Bronchial epithelial cell (primary cell): ENCODE measurements at regions not wholly inside any gene's neighbourhood (a gene's known extent, or its start where the extent isn't known, plus 50 kb on each side); places are given as distances from the start of the nearest gene placed in this dataset.

Experiments
- DNase-seq: peaks from one replicate; pipeline ENCODE4 v3.0.0-alpha.2; 2010; ENCODE audit warnings: low read depth
- FAIRE-seq: peaks from 2 replicates; lab custom pipeline; 2011; peaks lifted over from hg19 to GRCh38; lab: Jason Lieb, UNC
- H3K27me3 ChIP-seq: 2 replicates; pipeline ENCODE4 v1.5.1; 2011; ENCODE audit warnings: low read length; ENCODE audit not compliant: control insufficient read depth, insufficient read depth
- H3K36me3 ChIP-seq: 2 replicates; pipeline ENCODE4 v1.5.1; 2011; ENCODE audit warnings: low read length; ENCODE audit not compliant: control insufficient read depth, insufficient read depth
- H3K4me3 ChIP-seq: 2 replicates; pipeline ENCODE4 v1.5.1; 2011; ENCODE audit warnings: mild to moderate bottlenecking, low read depth, low read length, control low read depth
- CTCF ChIP-seq: IDR thresholded peaks from 2 replicates; pipeline ENCODE4 v1.5.1; 2011; ENCODE audit warnings: mild to moderate bottlenecking, moderate library complexity, low read length, control low read depth, inconsistent platforms; ENCODE audit not compliant: insufficient read depth, severe bottlenecking

GRCh38 chr7:125648543-125648942 lies 718.9 kb upstream of the POT1 start:
- no peak for TF ChIP-seq CTCF
- DNase-seq = peak; percentile 18
- no peak for FAIRE-seq
- no peak overlapping the region for H3K4me3 ChIP-seq
- no peaks in the 10 kb centered on the region for H3K36me3 ChIP-seq
- no peaks in the 10 kb centered on the region for H3K27me3 ChIP-seq

- Histone ChIP-seq H3K4me3 (no peak overlapping the region), H3K27me3 (no peaks in the 10 kb centered on the region), H3K36me3 (no peaks in the 10 kb centered on the region)
- FAIRE-seq = no peak
- TF ChIP-seq CTCF = no peak
- no peak for DNase-seq
These were observed 716.1 kb upstream of the POT1 start for GRCh38 chr7:125645770-125646169.

DNA sequence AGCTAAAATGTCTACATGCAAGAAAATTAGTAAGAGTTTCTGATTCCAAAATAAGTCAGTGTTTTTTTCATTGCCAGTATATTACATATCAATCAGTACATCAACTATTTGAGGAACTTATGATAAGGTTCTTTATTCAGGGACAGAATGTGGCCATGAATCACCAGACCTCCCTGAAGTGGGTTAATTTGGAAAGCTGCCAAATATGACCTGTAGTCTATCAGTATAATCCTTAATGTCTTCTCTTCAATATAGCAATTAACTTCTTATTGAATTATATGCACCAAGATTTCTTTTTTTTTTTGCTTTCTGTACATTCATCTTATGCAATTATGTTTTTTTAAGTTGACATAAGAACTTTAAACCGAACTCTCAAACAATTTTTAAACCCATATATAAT lies 714.5 kb upstream of the POT1 start:
- Histone ChIP-seq H3K4me3 (no peak overlapping the region), H3K36me3 (no peaks in the 10 kb centered on the region), H3K27me3 (no peaks in the 10 kb centered on the region)
- DNase-seq (no peak), FAIRE-seq (no peak)
- no peak for TF ChIP-seq CTCF

DNA sequence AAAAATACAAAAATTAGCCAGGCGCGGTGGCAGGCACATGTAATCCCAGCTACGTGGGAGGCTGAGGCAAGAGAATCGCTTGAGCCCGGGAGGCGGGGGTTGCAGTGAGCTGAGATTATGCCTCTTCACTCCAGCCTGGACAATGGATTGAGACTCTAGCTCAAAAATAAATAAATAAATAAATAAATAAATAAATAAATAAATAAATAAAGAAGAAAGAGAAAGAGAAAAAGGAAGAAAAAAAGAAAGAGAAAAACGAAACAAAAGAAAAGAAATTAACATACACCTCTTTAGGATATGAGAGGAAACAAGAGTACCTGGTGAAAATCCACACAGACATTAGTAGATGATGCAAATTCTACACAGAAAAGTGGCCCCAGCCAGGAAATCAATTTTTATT lies 713.7 kb upstream of the POT1 start:
- DNase-seq (no peak), FAIRE-seq (no peak)
- TF ChIP-seq CTCF = no peak
- Histone ChIP-seq H3K4me3 (no peak overlapping the region), H3K27me3 (no peaks in the 10 kb centered on the region), H3K36me3 (no peaks in the 10 kb centered on the region)

DNA sequence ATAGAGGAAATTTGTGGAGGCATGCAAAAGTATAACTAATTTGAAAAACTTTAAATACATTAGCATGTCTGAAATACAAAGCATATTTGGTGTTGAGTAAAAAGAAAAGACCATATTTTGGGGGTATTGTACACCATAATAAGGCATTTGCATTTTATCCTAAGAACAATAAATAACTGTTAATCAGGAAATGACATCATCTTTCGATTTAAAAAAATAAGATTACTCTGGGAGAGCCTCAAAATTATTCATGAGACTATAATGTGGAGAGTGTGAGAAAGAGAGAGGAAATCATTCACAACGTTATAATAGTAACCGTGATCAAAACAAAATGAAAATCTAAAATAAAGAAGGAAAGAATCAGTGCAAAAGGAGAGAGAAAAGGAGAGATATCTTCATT lies 712.3 kb upstream of the POT1 start:
- no peak for FAIRE-seq
- no peak for DNase-seq
- no peak for TF ChIP-seq CTCF
- Histone ChIP-seq H3K36me3 (no peaks in the 10 kb centered on the region), H3K4me3 (no peak overlapping the region), H3K27me3 (no peaks in the 10 kb centered on the region)

DNA sequence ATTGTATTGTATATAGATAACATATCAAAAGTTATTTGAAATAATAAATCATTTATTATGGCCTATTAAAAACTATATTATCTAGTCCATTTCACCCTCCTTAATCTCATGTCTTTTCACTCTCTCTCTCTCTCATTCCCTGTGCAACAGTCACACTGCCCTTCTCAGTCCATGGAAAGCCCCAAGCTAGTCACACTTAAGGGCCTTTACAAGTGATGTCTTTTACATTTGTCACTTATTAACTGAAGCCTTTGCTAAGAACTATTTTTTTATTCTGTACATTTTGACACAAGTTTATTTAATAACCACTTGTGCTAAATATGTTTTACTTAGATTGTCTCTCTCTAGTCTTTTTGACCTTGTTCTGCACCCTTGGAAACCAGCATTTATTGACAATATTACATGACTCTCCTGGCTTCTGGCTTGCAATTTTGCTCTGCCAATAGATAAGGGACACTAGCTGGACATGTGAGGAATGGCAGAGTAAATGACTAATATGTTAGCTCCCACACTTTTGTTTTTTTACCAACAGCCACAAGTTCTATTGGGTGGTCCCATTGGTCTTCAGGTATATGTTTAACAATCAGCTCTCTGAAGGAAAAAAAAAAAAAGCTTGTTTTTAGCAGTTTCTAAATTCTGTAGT lies 706.8 kb upstream of the POT1 start:
- TF ChIP-seq CTCF = no peak
- Histone ChIP-seq H3K27me3 (no peaks in the 10 kb centered on the region), H3K4me3 (no peak overlapping the region), H3K36me3 (no peaks in the 10 kb centered on the region)
- FAIRE-seq (no peak), DNase-seq (no peak)
